GM12873 (cell line): ENCODE measurements at regions not wholly inside any gene's neighbourhood (a gene's known extent, or its start where the extent isn't known, plus 50 kb on each side); places are given as distances from the start of the nearest gene placed in this dataset.

Experiments
- CTCF ChIP-seq: IDR thresholded peaks from 2 replicates; pipeline ENCODE4 v1.5.1; 2012; ENCODE audit warnings: low read depth, mild to moderate bottlenecking, moderate library complexity, low read length, control low read depth; ENCODE audit not compliant: insufficient read depth; ENCODE audit errors: missing control alignments

- no peak for TF ChIP-seq CTCF
Observed at GRCh38 chr3:34212656-34213055, 414.2 kb downstream of the PDCD6IP start.

- TF ChIP-seq CTCF = no peak
Observed at GRCh38 chr3:34213478-34213877, 415.0 kb downstream of the PDCD6IP start.

- no peak for TF ChIP-seq CTCF
Observed at GRCh38 chr3:34216711-34217335, 418.4 kb downstream of the PDCD6IP start.

- no peak for TF ChIP-seq CTCF
Observed at GRCh38 chr3:34218706-34219385, 420.4 kb downstream of the PDCD6IP start.

GRCh38 chr3:34219556-34219955 is 421.1 kb downstream of the PDCD6IP start:
- no peak for TF ChIP-seq CTCF

- TF ChIP-seq CTCF = no peak
Observed at GRCh38 chr3:34225821-34226366, 427.5 kb downstream of the PDCD6IP start.

GRCh38 chr3:34229876-34230275 is 431.4 kb downstream of the PDCD6IP start:
- no peak for TF ChIP-seq CTCF
